Smooth muscle cell (in vitro differentiated cells): ENCODE measurements at regions not wholly inside any gene's neighbourhood (a gene's known extent, or its start where the extent isn't known, plus 50 kb on each side); places are given as distances from the start of the nearest gene placed in this dataset.
"Not testable (repeated sequence)": the region's sequence is repeated elsewhere in the genome, so short reads cannot be mapped to it uniquely, and the experiment has no call there.

ENCODE experiments used
- DNase-seq: peaks from one replicate; lab custom pipeline; 2025; ENCODE audit not compliant: unreplicated experiment; lab: John Stamatoyannopoulos, UW
- H2AFZ ChIP-seq: fragments of 200-600 bp; sonication (generic); 2 replicates; pipeline ENCODE4 v1.6.0; 2016; ENCODE audit warnings: antibody characterized with exemption, low read depth, mild to moderate bottlenecking
- H3F3A ChIP-seq: fragments of 200-600 bp; sonication (generic); 2 replicates; pipeline ENCODE4 v1.6.0; 2017; ENCODE audit warnings: antibody characterized with exemption, low read depth
- H3K27ac ChIP-seq: fragments of 200-600 bp; sonication (generic); 2 replicates; pipeline ENCODE4 v1.5.1; 2016; ENCODE audit warnings: low read depth, mild to moderate bottlenecking
- H3K27me3 ChIP-seq: fragments of 200-600 bp; sonication (generic); 2 replicates; pipeline ENCODE4 v1.6.1; 2016; ENCODE audit warnings: low read depth, mild to moderate bottlenecking
- H3K36me3 ChIP-seq: fragments of 200-600 bp; sonication (generic); 2 replicates; pipeline ENCODE4 v1.5.1; 2016; ENCODE audit warnings: low read depth
- H3K4me1 ChIP-seq: fragments of 200-600 bp; sonication (generic); 2 replicates; pipeline ENCODE4 v1.5.1; 2016; ENCODE audit warnings: low read depth
- H3K4me2 ChIP-seq: fragments of 200-600 bp; sonication (generic); 2 replicates; pipeline ENCODE4 v1.6.0; 2016; ENCODE audit warnings: mild to moderate bottlenecking
- H3K4me3 ChIP-seq: fragments of 200-600 bp; sonication (generic); 2 replicates; pipeline ENCODE4 v1.5.1; 2016; ENCODE audit warnings: mild to moderate bottlenecking
- H3K79me2 ChIP-seq: fragments of 200-600 bp; sonication (generic); 2 replicates; pipeline ENCODE4 v1.6.0; 2016; ENCODE audit warnings: low read depth, mild to moderate bottlenecking
- H3K9ac ChIP-seq: fragments of 200-600 bp; sonication (generic); 2 replicates; pipeline ENCODE4 v1.6.0; 2016; ENCODE audit warnings: low read depth
- H3K9me3 ChIP-seq: fragments of 200-600 bp; sonication (generic); replicated peaks from 2 replicates; pipeline ENCODE4 v1.5.1; 2016; ENCODE audit warnings: low read depth
- H4K20me1 ChIP-seq: fragments of 200-600 bp; sonication (generic); 2 replicates; pipeline ENCODE4 v1.6.0; 2016; ENCODE audit warnings: low read depth
- CTCF ChIP-seq: fragments of 200-600 bp; sonication (generic); IDR thresholded peaks from 2 replicates; pipeline ENCODE4 v1.5.1; 2017; ENCODE audit warnings: borderline replicate concordance, mild to moderate bottlenecking, antibody characterized with exemption; ENCODE audit not compliant: insufficient read depth, poor library complexity, severe bottlenecking
- WGBS: methylation state at CpG from one replicate; pipeline ENCODE4 v1.1.7; 2016; ENCODE audit warnings: low lambda C conversion rate; 5-methylcytosine and 5-hydroxymethylcytosine counted together

GRCh38 chr16:6751191-6751590 is 581.5 kb upstream of the RBFOX1 start:
- H3K9ac ChIP-seq, result no peak overlapping the region
- WGBS, result 91% methylated on average over 1 of the region's 1 CpG

GRCh38 chr16:6749698-6750097 is 582.9 kb upstream of the RBFOX1 start:
- no peaks in the 10 kb centered on the region for H3K36me3 ChIP-seq
- no peak overlapping the region for H3K4me3 ChIP-seq
- no peaks in the 10 kb centered on the region for H4K20me1 ChIP-seq
- H3F3A ChIP-seq, result no peaks in the 10 kb centered on the region
- no peaks in the 10 kb centered on the region for H3K79me2 ChIP-seq
- TF ChIP-seq CTCF, result no peak
- no peak overlapping the region for H3K4me2 ChIP-seq
- DNase-seq, result no peak
- no peak overlapping the region for H3K9ac ChIP-seq
- peaks cover 7% of the 10 kb centered on the region for H3K9me3 ChIP-seq
- H2AFZ ChIP-seq, result no peak overlapping the region
- H3K27ac ChIP-seq, result no peak overlapping the region
- no peaks in the 10 kb centered on the region for H3K4me1 ChIP-seq
- H3K27me3 ChIP-seq, result no peaks in the 10 kb centered on the region
- WGBS, result 56% methylated on average over 4 of the region's 4 CpGs

More at GRCh38 chr16:6751191-6751590, 581.5 kb upstream of the RBFOX1 start:
- Histone ChIP-seq H3F3A (no peaks in the 10 kb centered on the region), H3K27ac (no peak overlapping the region), H3K36me3 (no peaks in the 10 kb centered on the region), H3K79me2 (no peaks in the 10 kb centered on the region), H3K4me1 (no peaks in the 10 kb centered on the region), H3K4me3 (no peak overlapping the region), H3K4me2 (no peak overlapping the region), H2AFZ (no peak overlapping the region), H4K20me1 (no peaks in the 10 kb centered on the region), H3K9me3 (no peaks in the 10 kb centered on the region), H3K27me3 (no peaks in the 10 kb centered on the region)
- no peak for DNase-seq
- no peak for TF ChIP-seq CTCF

DNA sequence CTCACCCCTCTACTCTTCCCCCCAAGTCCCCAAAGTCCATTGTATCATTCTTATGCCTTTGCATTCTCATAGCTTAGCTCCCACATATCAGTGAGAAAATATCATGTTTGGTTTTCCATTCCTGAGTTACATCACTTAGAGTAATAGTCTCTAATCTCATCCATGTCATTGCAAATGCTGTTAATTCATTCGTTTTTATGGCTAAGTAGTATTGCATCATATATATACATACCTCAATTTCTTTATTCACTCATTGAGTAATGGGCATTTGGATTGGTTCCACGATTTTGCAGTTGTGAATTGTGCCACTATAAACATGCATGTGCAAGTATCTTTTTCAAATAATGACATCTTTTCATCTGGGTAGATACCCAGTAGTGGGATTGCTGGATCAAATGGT is 596.3 kb upstream of the RBFOX1 start:
- H3K27ac ChIP-seq, H3K27me3 ChIP-seq, H4K20me1 ChIP-seq, H3K4me2 ChIP-seq, H3K79me2 ChIP-seq, H3K4me1 ChIP-seq, H3K9me3 ChIP-seq, H3F3A ChIP-seq, DNase-seq, H2AFZ ChIP-seq, H3K4me3 ChIP-seq, H3K36me3 ChIP-seq, H3K9ac ChIP-seq: not testable (repeated sequence)
- WGBS, result 44% methylated on average over 2 of the region's 2 CpGs

DNA sequence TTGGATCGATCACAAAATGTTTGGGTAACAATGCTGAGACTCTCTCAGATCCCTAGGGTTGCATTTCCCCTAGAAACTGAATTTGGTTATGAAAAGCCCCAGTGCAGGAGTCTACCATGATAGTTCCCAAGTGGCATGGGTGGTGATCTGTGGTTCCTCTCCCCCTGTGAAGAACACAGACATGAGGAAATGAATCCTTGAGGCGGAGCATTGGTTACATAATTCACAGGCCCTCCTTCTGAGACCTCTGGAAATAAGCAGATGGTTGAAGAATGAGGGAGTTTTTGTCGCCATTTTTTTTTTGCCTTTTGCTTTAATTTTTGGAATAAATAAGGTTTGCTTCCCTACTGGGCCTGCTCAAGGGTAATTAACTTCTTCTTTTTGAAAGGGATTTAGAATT is 597.0 kb upstream of the RBFOX1 start:
- H3K27ac ChIP-seq, result no peak overlapping the region
- H3K79me2 ChIP-seq, result no peaks in the 10 kb centered on the region
- H3F3A ChIP-seq, result no peaks in the 10 kb centered on the region
- H3K9me3 ChIP-seq, result no peaks in the 10 kb centered on the region
- no peak overlapping the region for H3K9ac ChIP-seq
- H3K36me3 ChIP-seq, result no peaks in the 10 kb centered on the region
- H4K20me1 ChIP-seq, result no peaks in the 10 kb centered on the region
- H3K27me3 ChIP-seq, result peaks cover 6% of the 10 kb centered on the region
- H3K4me1 ChIP-seq, result no peaks in the 10 kb centered on the region
- no peak overlapping the region for H2AFZ ChIP-seq
- H3K4me3 ChIP-seq, result no peak overlapping the region
- no peak overlapping the region for H3K4me2 ChIP-seq
- no peak for DNase-seq
- 25% methylated on average over 3 of the region's 3 CpGs for WGBS
- no peak for TF ChIP-seq CTCF
